Tibial nerve (tissue), 4 donors: ENCODE measurements at regions not wholly inside any gene's neighbourhood (a gene's known extent, or its start where the extent isn't known, plus 50 kb on each side); places are given as distances from the start of the nearest gene placed in this dataset.

ENCODE experiments used
- DNase-seq, 2 donors: peaks; one replicate each; pipeline ENCODE4 v3.0.0-alpha.2; 2019; ENCODE audit warnings: low spot score in 2 of 2
- H3K27ac ChIP-seq, 4 donors: fragments of 200-600 bp; sonication (generic) in 3 of 4; one replicate each; pipeline ENCODE4 v1.5.1; 2017 to 2019; ENCODE audit warnings: mild to moderate bottlenecking in 1 of 4
- H3K27me3 ChIP-seq, 2 donors: fragments of 200-600 bp; sonication (generic) in 1 of 2; one replicate each; pipeline versions ENCODE4 v1.5.1 to v1.6.0; 2017 to 2019
- H3K36me3 ChIP-seq, 3 donors: fragments of 200-600 bp; sonication (generic); one replicate each; pipeline ENCODE4 v1.5.1; 2018 to 2019
- H3K4me1 ChIP-seq, 4 donors: fragments of 200-600 bp; sonication (generic) in 3 of 4; one replicate each; pipeline ENCODE4 v1.5.1; 2017 to 2019
- H3K4me3 ChIP-seq, 4 donors: fragments of 200-600 bp; sonication (generic) in 3 of 4; one replicate each; pipeline ENCODE4 v1.5.1; 2017 to 2019; ENCODE audit warnings: mild to moderate bottlenecking in 1 of 4, moderate library complexity in 1 of 4
- H3K9me3 ChIP-seq, 4 donors: fragments of 200-600 bp; sonication (generic) in 3 of 4; one replicate each; pipeline ENCODE4 v1.5.1; 2017 to 2019
- CTCF ChIP-seq, 5 experiments: fragments of 200-600 bp in 3 of 5; fragments of 450-650 bp in 2 of 5; sonication (generic) in 3 of 5; IDR thresholded peaks; one replicate each; pipeline ENCODE4 v1.5.1; 2016 to 2019; ENCODE audit warnings: antibody characterized with exemption in 5 of 5, mild to moderate bottlenecking in 3 of 5, moderate library complexity in 2 of 5
- EP300 ChIP-seq, 2 donors: sonication (generic); formaldehyde crosslinking; IDR thresholded peaks; one replicate each; pipeline ENCODE4 v1.6.1; 2017; ENCODE audit warnings: antibody characterized with exemption in 2 of 2, mild to moderate bottlenecking in 1 of 2
- POLR2A ChIP-seq, 2 donors: fragments of 450-650 bp; IDR thresholded peaks; one replicate each; pipeline ENCODE4 v1.6.1; 2017; ENCODE audit warnings: antibody characterized with exemption in 2 of 2, mild to moderate bottlenecking in 2 of 2, moderate library complexity in 2 of 2
- WGBS, 2 donors: methylation state at CpG; one replicate each; pipeline ENCODE4 v1.1.5; 2018; 5-methylcytosine and 5-hydroxymethylcytosine counted together

GRCh38 chr4:138063581-138063980 is 178.6 kb downstream of the SLC7A11 start:
- TF ChIP-seq CTCF (IDR thresholded peaks at IDR 0.05) = no peak
- TF ChIP-seq EP300 (IDR thresholded peaks at IDR 0.05) = no peak
- TF ChIP-seq POLR2A (IDR thresholded peaks at IDR 0.05) = no peak
- Histone ChIP-seq H3K4me3 (no peak overlapping the region), H3K27ac (no peak overlapping the region), H3K4me1 (no peaks in the 10 kb centered on the region), H3K27me3 (no peaks in the 10 kb centered on the region), H3K36me3 (no peaks in the 10 kb centered on the region), H3K9me3 (peaks cover 0 to 8% (median 0%) of the 10 kb centered on the region in 4 donors)
- no peak for DNase-seq
- 88 to 100% methylated on average over 3 of the region's 3 CpGs for WGBS, 2 donors

GRCh38 chr4:138062929-138063328 is 179.2 kb downstream of the SLC7A11 start:
- TF ChIP-seq POLR2A (IDR thresholded peaks at IDR 0.05) (no peak), CTCF (IDR thresholded peaks at IDR 0.05) (no peak), EP300 (IDR thresholded peaks at IDR 0.05) (no peak)
- H3K9me3 ChIP-seq = peaks cover 0 to 8% (median 0%) of the 10 kb centered on the region in 4 donors
- no peak overlapping the region for H3K27ac ChIP-seq
- 86 to 89% methylated on average over 2 of the region's 2 CpGs for WGBS, 2 donors
- H3K4me3 ChIP-seq = no peak overlapping the region
- no peaks in the 10 kb centered on the region for H3K4me1 ChIP-seq
- H3K27me3 ChIP-seq = no peaks in the 10 kb centered on the region
- no peaks in the 10 kb centered on the region for H3K36me3 ChIP-seq
- DNase-seq = no peak

GRCh38 chr4:138056541-138056940 is 185.6 kb downstream of the SLC7A11 start:
- H3K27me3 ChIP-seq = no peaks in the 10 kb centered on the region
- H3K27ac ChIP-seq = no peak overlapping the region
- H3K4me1 ChIP-seq = peaks cover 0 to 5% (median 0%) of the 10 kb centered on the region in 4 donors
- no peaks in the 10 kb centered on the region for H3K36me3 ChIP-seq
- no peak overlapping the region for H3K4me3 ChIP-seq
- 65 to 76% methylated on average over 2 of the region's 2 CpGs for WGBS, 2 donors
- no peaks in the 10 kb centered on the region for H3K9me3 ChIP-seq
- TF ChIP-seq EP300 (IDR thresholded peaks at IDR 0.05) (no peak), POLR2A (IDR thresholded peaks at IDR 0.05) (no peak), CTCF (IDR thresholded peaks at IDR 0.05) (no peak)
- DNase-seq = no peak

GRCh38 chr4:138055890-138056289 is 186.3 kb downstream of the SLC7A11 start:
- WGBS, 2 donors = 94 to 95% methylated on average over 2 of the region's 2 CpGs
- H3K36me3 ChIP-seq = no peaks in the 10 kb centered on the region
- no peak overlapping the region for H3K27ac ChIP-seq
- peaks cover 0 to 5% (median 0%) of the 10 kb centered on the region in 4 donors for H3K4me1 ChIP-seq
- no peaks in the 10 kb centered on the region for H3K27me3 ChIP-seq
- DNase-seq = no peak
- TF ChIP-seq EP300 (IDR thresholded peaks at IDR 0.05) = no peak
- TF ChIP-seq POLR2A (IDR thresholded peaks at IDR 0.05) = no peak
- no peak for TF ChIP-seq CTCF (IDR thresholded peaks at IDR 0.05)
- no peaks in the 10 kb centered on the region for H3K9me3 ChIP-seq
- H3K4me3 ChIP-seq = no peak overlapping the region

- Histone ChIP-seq H3K4me1 (peaks cover 0 to 5% (median 0%) of the 10 kb centered on the region in 4 donors), H3K27ac (no peak overlapping the region), H3K4me3 (no peak overlapping the region), H3K27me3 (no peaks in the 10 kb centered on the region), H3K36me3 (no peaks in the 10 kb centered on the region), H3K9me3 (no peaks in the 10 kb centered on the region)
- no peak for DNase-seq
- TF ChIP-seq EP300 (IDR thresholded peaks at IDR 0.05) (no peak), POLR2A (IDR thresholded peaks at IDR 0.05) (no peak)
- WGBS, 2 donors = 38 to 40% methylated on average over 5 of the region's 5 CpGs
Measured at GRCh38 chr4:138053641-138054301, 188.4 kb downstream of the SLC7A11 start.
